ENCODE measurements at regions not wholly inside any gene's neighbourhood (a gene's known extent, or its start where the extent isn't known, plus 50 kb on each side); places are given as distances from the start of the nearest gene placed in this dataset.

GRCh38 chr4:52535793-52536192 is 123.3 kb downstream of the USP46 start:
- TF ChIP-seq CTCF (IDR thresholded peaks at IDR 0.05 in 4 of 5, conservative IDR thresholded peaks at IDR 0.05 in 1 of 5) (no peak), POLR2A (IDR thresholded peaks at IDR 0.05) (no peak)
